NOMO-1 (cell line): ENCODE measurements at regions not wholly inside any gene's neighbourhood (a gene's known extent, or its start where the extent isn't known, plus 50 kb on each side); places are given as distances from the start of the nearest gene placed in this dataset.
"Not testable (repeated sequence)": the region's sequence is repeated elsewhere in the genome, so short reads cannot be mapped to it uniquely, and the experiment has no call there.

Experiments
- DNase-seq, 2 experiments: peaks; one replicate each; lab custom pipeline; 2025; ENCODE audit not compliant: unreplicated experiment in 2 of 2; lab: John Stamatoyannopoulos, UW

DNA sequence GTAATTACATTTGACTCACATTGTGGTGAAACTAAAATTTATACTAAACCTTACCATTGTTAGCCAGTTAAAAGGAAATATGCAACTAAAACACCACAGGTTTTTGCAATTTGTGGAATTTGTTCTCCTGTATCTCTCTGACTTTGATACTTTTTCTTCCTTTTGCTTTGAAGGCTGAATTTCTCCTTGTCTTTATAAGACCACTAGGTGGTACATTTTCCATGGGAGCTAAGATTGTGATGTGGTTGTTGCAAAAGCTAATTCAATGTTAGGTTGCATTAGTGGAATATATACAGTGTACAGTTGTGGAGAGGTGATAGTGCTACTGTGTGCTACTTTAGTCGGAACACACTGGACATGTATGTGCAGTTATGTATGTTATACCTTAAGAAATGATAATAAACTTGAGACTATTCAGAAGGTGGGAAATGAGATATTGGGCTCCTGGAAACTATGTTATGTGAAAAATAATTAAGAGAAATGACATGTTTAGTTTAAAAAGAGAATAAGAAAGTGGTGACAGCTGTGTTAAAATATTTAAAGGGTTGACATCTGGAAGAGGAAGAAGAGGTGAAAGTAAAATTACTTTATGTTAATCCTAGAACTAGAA, 70.3 kb downstream of the ARL9 start:
- peak; percentile 11 to 31 for DNase-seq

DNA sequence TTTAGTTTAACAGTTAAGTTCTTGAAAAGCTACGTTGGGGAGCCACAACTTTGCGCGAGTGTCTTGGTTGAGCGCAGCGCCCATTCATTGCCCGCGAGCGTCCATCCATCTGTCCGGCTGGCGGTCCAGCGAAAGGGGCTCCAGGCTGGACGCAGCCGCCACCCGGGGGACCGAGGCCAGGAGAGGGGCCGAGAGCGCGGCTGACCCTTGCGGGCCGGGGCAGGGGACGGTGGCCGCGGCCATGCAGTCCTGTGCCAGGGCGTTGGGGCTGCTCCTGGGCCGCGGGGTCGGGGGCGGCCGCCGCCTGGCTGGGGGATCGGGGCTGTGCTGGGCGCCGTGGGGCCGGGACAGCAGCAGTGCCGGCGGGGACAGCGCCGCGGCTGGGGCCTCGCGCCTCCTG, 86.8 kb downstream of the ARL9 start:
- not testable (repeated sequence) for DNase-seq
